ENCODE measurements at regions not wholly inside any gene's neighbourhood (a gene's known extent, or its start where the extent isn't known, plus 50 kb on each side); places are given as distances from the start of the nearest gene placed in this dataset.

GRCh38 chr3:118544458-118544857 lies 490.2 kb downstream of the IGSF11 start:
- TF ChIP-seq POLR2A (IDR thresholded peaks at IDR 0.05; ENCODE audit: low read length) (no peak), GATA1 (IDR thresholded peaks at IDR 0.05; ENCODE audit: low read depth, low read length) (no peak)
